GM23248 (cell line): ENCODE measurements at regions not wholly inside any gene's neighbourhood (a gene's known extent, or its start where the extent isn't known, plus 50 kb on each side); places are given as distances from the start of the nearest gene placed in this dataset.

Experiments
- EZH2 ChIP-seq: fragments of 200-600 bp; sonication (generic); IDR thresholded peaks from 2 replicates; pipeline ENCODE4 v1.6.1; 2018; ENCODE audit warnings: antibody characterized with exemption, mild to moderate bottlenecking; ENCODE audit not compliant: insufficient read depth, poor library complexity, severe bottlenecking
- EZH2phosphoT487 ChIP-seq: fragments of 200-600 bp; sonication (generic); IDR thresholded peaks from 2 replicates; pipeline ENCODE4 v1.6.1; 2018; ENCODE audit warnings: antibody characterized with exemption, moderate library complexity, mild to moderate bottlenecking, low read depth; ENCODE audit not compliant: insufficient read depth

DNA sequence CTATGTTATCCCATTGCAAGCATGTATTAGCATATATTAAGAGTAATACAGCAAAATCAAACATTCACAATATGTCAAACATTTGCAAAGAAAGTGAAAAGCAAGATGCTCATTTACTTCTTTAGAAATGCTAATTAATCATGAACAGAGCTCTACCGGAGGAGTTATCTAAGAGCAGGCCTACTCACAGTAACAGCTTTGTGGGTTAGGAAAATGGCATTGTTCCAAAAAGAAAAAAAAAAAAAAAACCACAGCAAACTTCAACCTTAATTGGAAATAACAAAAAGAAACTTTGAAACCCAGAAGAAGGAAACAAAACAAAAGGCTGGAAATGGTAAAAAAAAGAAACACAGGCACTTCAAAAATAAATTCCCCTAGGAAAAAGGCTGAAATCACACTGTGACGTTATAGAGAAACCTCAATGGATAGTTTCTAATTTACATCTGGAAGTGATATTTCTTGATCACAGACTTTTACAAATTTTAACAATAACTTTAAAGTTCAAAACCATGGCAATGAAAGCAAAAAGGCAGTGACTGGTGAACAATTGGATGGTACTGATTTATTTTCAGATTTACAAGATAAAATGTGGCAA is 1236.8 kb upstream of the SPRY2 start:
- TF ChIP-seq EZH2 (no peak), EZH2phosphoT487 (no peak)
